NK-92 treated with Interleukin-12 subunit alpha and Interleukin-12 subunit beta, amount 100 ng/mL, for 24 hours (cell line): ENCODE measurements at regions not wholly inside any gene's neighbourhood (a gene's known extent, or its start where the extent isn't known, plus 50 kb on each side); places are given as distances from the start of the nearest gene placed in this dataset.
"Not testable (repeated sequence)": the region's sequence is repeated elsewhere in the genome, so short reads cannot be mapped to it uniquely, and the experiment has no call there.

Experiments used
- DNase-seq: peaks from one replicate; lab custom pipeline; 2025; lab: John Stamatoyannopoulos, UW

DNA sequence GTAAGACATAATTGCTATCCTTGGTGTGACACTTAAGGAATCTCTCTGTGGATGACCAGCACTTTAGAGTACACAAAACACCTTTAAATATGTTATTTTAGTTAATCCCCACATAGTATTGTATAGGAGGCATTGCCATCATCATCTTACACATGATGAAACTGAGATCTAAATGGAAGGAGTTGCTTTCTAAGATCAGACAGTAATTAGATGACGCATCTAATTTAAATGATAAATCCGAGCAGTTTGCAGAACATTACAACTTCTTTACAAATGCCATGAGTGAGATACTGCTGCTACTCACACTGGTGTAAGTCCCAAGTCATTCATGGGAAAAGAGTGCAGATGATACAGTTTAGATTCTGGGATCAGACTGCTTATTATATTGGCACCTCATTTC is 431.9 kb downstream of the MFSD1 start:
- DNase-seq: no peak

DNA sequence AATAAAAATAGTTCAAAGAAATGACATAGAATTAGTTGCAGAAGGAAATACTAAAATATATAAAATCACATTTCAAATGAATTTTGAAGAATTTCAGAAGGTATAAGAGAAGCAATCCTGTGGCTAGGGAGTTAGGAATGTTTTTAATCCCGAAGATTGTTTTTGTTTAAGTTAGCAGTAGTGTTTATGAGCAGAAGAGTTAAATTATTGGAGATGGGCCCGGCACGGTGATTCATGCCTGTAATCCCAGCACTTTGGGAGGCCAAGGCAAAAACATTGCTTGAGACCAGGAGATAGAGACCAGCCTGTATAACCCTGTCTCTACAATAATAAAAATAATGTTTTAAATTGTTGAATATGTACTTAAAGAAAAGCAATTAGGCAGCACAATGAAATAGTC is 432.5 kb downstream of the MFSD1 start:
- no peak for DNase-seq

- no peak for DNase-seq
These were observed 434.5 kb downstream of the MFSD1 start for GRCh38 chr3:159236321-159236720.

GRCh38 chr3:159237226-159237625 is 435.4 kb downstream of the MFSD1 start:
- no peak for DNase-seq

DNA sequence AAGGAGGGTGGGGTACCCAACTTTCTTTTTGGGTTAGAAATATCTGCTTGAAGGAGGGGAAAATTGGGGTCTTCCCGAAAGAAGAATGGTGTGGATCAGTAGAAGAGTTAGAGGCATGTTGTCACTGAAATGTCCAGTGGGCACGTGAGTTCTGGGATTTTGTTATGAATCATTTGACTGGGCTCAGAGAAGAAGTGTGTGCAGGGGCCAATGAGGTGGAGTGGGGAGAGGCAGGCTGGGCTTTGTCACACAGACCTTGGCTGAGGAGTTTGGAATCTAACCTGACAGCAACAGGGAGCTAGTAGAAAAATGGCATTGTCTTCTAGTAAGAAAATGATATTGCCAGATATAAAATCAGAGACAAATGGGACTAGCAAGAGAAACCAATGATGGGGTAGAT is 436.8 kb downstream of the MFSD1 start:
- DNase-seq: no peak

- DNase-seq: no peak
These were observed 437.2 kb downstream of the MFSD1 start for GRCh38 chr3:159239059-159239458.

- DNase-seq: no peak
These were observed 443.1 kb downstream of the MFSD1 start for GRCh38 chr3:159244933-159245332.

GRCh38 chr3:159245871-159246270 is 444.0 kb downstream of the MFSD1 start:
- DNase-seq: no peak

- DNase-seq: no peak
These were observed 444.5 kb downstream of the MFSD1 start for GRCh38 chr3:159246385-159246784.

DNA sequence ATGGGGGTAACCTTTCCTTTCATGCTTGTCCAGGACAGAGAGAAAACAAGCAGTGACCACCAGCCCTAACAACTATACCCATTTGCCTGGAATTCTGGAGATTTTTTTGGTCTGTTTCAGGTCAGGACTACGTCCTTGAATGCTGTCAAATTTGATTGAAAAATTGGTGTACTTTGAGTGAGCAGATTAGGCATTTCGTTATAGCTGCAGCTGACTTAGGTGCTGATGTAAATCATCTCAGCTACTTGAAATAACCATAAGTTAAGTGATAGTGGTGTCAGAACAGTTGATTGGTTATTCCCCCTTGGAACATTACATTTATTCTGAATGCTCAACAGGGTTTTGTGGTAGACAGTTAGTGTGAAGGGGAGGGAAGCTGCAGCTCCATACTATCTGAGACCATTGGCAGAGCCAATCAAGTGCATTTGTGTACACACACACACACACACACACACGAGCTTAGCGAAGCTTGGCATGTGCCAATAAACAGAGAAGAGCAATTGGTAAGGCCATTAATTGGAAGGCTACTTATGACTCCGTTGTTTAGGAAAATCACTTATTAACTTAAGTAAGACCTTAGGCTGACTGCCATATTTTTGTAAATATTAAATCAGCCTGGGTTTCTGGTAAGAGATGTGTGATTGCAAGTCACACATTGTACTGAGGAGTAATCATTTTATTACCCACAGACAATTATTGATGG is 447.8 kb downstream of the MFSD1 start:
- DNase-seq: no peak

DNA sequence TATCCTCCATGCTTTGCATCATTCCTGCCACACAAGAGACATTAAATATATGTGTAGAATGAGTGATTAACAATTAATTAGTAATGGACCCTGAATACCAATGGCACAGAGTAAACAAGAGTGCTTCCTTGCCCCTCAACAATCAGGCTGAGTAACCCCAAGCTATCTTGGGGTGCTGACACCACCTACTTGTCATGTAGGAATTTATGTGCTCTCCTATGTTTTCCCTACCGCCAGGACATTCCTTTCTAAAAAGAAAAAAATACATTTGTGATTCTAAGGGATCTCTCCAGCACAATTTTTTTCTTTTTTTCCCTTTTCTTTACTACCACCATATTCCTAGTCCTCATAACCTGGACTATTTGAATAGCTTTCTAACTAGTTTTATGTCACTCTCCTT is 449.1 kb downstream of the MFSD1 start:
- no peak for DNase-seq

DNA sequence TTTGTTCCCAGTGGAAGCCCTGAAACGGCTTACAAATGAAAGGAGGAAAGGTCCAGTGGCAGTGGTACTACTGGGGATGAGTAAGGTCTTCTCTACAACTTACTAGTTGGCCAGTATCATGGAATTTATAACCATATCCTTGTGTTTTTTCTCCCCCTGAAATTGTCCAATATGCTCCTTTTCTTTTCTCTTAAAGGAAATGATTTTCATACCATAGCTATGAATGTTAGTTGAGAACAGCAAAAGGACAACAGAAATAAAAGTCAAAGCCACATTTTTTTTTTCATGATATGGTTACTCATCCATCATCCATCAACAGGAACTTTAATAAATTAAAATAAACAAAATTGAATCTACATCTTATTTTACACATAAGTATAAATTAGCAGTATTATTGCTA is 450.4 kb downstream of the MFSD1 start:
- no peak for DNase-seq

DNA sequence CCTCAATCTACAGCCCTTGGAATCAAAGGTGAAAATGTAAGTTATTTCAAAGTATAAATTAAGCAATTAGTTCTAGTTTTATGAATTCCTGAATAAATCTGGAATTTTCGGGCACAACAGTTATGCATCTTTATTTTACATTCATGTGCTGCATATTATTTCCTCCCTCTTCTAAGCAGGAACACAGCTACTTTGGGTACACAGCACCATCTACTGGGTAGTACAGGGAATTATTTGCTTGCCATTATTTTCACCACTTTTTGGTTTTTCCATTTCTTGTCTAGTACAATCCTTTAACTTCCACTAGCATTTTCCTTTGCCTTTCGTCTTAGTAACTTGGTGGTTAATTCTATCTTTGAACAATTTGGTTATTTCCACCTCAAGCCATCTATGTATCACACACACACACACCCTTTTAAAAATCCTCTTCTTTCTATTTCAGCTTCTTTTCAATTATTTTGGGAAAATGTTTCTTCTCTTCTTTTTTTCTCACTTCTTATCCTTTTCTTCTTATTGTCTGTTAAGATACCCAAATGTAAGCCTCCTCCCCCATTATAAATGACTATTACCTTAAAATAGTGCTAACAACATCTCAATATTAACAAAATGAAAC is 451.0 kb downstream of the MFSD1 start:
- DNase-seq: no peak

GRCh38 chr3:159253860-159254259 is 452.0 kb downstream of the MFSD1 start:
- DNase-seq: no peak

DNA sequence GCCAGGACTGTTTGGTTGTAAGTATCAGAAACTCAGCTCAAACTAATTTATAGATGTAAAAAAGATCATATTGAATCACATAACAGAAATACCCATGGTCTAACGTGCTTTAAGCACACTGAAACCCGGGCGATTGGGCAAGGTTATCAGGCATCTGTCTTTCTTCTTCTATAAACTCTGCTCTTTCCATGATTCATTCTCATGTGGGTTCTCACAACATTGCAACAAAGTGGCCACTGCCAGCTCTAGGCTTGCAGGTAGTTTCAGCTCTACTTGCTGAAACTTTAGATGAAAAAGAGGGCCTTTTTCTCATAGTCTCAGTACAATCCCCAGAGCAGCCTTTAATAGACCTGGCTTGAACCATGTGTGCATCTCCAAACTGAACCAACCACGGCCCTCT is 456.1 kb downstream of the MFSD1 start:
- no peak for DNase-seq

DNA sequence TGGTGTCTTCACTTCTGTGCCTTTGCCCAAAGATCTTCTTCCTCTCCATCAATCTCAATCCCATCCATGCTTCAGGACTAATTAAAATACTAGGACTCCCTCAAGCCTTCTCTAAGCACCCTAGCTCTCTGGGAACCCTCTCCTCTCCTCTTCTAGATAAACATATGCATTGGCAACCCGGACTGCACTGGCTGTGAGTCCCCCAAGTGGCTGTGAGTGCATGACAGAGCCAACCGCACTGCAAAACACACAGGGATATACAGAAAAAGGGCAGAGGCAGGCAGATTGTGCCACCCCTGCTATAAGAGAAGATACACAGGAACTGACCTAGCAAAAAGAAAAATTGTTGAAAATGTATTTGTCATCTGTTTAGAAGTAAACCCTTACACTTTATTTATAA is 457.1 kb downstream of the MFSD1 start:
- no peak for DNase-seq

DNA sequence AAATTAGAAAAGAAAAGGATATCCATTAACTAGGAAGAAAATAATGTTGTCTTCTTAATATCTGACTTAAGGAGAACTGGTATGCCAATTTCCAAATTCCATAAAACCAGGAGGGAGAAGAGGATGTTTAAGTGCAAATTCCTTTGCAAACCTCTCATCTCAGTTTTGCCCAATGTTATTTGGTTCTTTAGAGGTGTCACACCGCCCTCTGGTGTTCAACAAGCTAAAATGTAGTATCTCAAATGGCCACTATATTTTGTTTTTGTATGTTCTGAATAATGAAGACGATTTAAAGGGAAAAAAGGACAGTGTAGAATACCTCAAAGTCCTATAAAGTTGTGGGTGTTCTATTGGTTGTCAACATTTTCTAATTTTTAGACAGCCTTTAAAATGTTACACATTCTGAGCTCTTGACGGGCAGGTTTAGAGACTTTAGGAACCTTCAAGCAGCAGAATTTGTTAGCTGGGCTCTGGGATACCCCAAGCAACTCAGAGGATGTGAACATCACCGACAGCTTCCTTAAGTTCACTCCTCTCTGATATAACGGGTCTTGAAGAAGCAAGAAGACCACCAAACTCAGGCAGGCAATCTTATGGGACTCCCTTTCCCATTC is 458.3 kb downstream of the MFSD1 start:
- no peak for DNase-seq

DNA sequence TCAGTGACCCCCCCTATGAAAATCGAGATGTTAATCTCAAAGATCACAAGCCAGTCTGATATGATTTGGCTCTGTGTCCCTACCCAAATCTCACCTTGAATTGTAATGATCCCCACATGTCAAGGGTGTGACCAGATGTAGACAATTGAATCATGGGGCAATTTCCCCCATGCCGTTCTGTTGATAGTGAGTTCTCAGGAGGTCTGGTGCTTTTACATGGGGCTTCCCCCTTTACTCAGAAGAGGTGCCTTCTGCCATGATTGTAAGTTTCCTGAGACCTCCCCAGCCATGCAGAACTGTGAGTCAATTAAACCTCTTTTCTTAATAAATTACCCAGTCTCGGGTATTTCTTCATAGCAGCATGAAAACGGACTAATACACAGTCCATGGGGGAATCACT is 459.5 kb downstream of the MFSD1 start:
- not testable (repeated sequence) for DNase-seq

GRCh38 chr3:159263750-159264553 is 462.1 kb downstream of the MFSD1 start:
- no peak for DNase-seq

GRCh38 chr3:159265705-159266104 is 463.9 kb downstream of the MFSD1 start:
- no peak for DNase-seq

- DNase-seq: no peak
These were observed 464.9 kb downstream of the MFSD1 start for GRCh38 chr3:159266779-159267178.

DNA sequence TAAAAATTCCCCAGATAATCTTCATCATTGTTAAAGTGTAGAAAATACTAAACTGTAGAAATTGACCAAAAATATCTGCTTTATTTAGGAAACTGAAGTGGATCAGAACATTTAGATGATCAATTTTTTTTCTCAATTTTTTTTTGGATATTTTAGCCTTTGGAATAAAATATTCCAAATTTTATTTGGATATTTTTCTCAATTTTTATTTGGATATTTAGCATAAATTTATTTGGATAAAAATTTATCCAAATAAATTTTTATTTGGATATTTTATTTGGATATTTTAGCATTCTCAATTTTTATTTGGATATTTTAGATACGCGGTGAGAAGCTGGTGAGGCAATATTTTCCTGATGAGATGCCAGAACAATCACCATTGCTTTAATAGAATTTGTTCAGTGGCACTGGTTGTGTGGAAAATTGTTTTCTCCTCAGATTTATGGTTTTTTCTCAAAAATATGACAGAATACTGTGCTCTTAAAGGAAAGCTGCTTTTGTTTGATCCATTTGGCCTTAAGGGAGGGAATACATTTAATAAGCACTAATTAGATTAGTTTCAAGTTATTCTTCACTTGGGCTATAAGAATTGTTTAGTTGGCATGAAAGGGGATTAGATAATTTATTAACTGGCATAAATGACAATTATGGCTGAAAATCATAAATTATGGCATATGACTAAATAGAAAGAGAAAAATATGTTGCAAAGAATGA is 470.1 kb downstream of the MFSD1 start:
- no peak for DNase-seq
